ENCODE measurements at regions not wholly inside any gene's neighbourhood (a gene's known extent, or its start where the extent isn't known, plus 50 kb on each side); places are given as distances from the start of the nearest gene placed in this dataset.
"Not testable (repeated sequence)": the region's sequence is repeated elsewhere in the genome, so short reads cannot be mapped to it uniquely, and the experiment has no call there.

GRCh38 chr2:82391386-82391785, 2067.7 kb downstream of the SUCLG1 start:
- DNase-seq = no peak

- DNase-seq = no peak
Measured at GRCh38 chr2:82355622-82356021, 2051.1 kb upstream of the LRRTM1 start.

- DNase-seq = no peak
Measured at GRCh38 chr2:82345910-82346309, 2041.4 kb upstream of the LRRTM1 start.

- no peak for DNase-seq
Measured at GRCh38 chr2:82344670-82345069, 2040.1 kb upstream of the LRRTM1 start.

- DNase-seq = no peak
Measured at GRCh38 chr2:82342356-82342755, 2037.8 kb upstream of the LRRTM1 start.

GRCh38 chr2:82340578-82341053, 2036.1 kb upstream of the LRRTM1 start:
- DNase-seq = no peak

- DNase-seq = no peak
Measured at GRCh38 chr2:82339805-82340204, 2035.3 kb upstream of the LRRTM1 start.

- no peak for DNase-seq
Measured at GRCh38 chr2:82333697-82334096, 2029.1 kb upstream of the LRRTM1 start.

GRCh38 chr2:82330155-82330554, 2025.6 kb upstream of the LRRTM1 start:
- no peak for DNase-seq

- not testable (repeated sequence) for DNase-seq
Measured at GRCh38 chr2:82326180-82326767, 2021.7 kb upstream of the LRRTM1 start.

GRCh38 chr2:82320296-82320695, 2015.7 kb upstream of the LRRTM1 start:
- DNase-seq = no peak

GRCh38 chr2:82317012-82317411, 2012.5 kb upstream of the LRRTM1 start:
- no peak for DNase-seq

- DNase-seq = no peak
Measured at GRCh38 chr2:82316586-82316985, 2012.0 kb upstream of the LRRTM1 start.

GRCh38 chr2:82314836-82315472, 2010.4 kb upstream of the LRRTM1 start:
- DNase-seq = no peak

GRCh38 chr2:82307511-82307910, 2003.0 kb upstream of the LRRTM1 start:
- no peak for DNase-seq

- no peak for DNase-seq
Measured at GRCh38 chr2:82301506-82301905, 1997.0 kb upstream of the LRRTM1 start.

GRCh38 chr2:82289446-82289845, 1984.9 kb upstream of the LRRTM1 start:
- DNase-seq = no peak

GRCh38 chr2:82283075-82283474, 1978.5 kb upstream of the LRRTM1 start:
- no peak for DNase-seq

GRCh38 chr2:82282111-82282882, 1977.7 kb upstream of the LRRTM1 start:
- DNase-seq = no peak

- DNase-seq = no peak
Measured at GRCh38 chr2:82279367-82279766, 1974.8 kb upstream of the LRRTM1 start.

- no peak for DNase-seq
Measured at GRCh38 chr2:82278416-82278815, 1973.9 kb upstream of the LRRTM1 start.

- DNase-seq = no peak
Measured at GRCh38 chr2:82275599-82275998, 1971.0 kb upstream of the LRRTM1 start.

- DNase-seq = no peak
Measured at GRCh38 chr2:82268446-82268845, 1963.9 kb upstream of the LRRTM1 start.

GRCh38 chr2:82260521-82260920, 1956.0 kb upstream of the LRRTM1 start:
- no peak for DNase-seq

Data from stimulated activated CD4-positive, alpha-beta T cell treated with anti-CD3 and anti-CD28 coated beads, Interleukin-2, amount 100 ng/mL, for 48 hours (primary cell).